HG02981 (cell line): ENCODE measurements at regions not wholly inside any gene's neighbourhood (a gene's known extent, or its start where the extent isn't known, plus 50 kb on each side); places are given as distances from the start of the nearest gene placed in this dataset.
"Not testable (repeated sequence)": the region's sequence is repeated elsewhere in the genome, so short reads cannot be mapped to it uniquely, and the experiment has no call there.

ENCODE experiments used
- ATAC-seq: cut with Tn5 transposase; IDR thresholded peaks from one replicate; pipeline ENCODE4 v1.9.1; 2021; ENCODE audit warnings: mild to moderate bottlenecking, moderate library complexity; ENCODE audit not compliant: unreplicated experiment

- no peak for ATAC-seq
Observed at GRCh38 chr5:163252950-163253349, 184.4 kb upstream of the CCNG1 start.

GRCh38 chr5:163259495-163259894, 177.9 kb upstream of the CCNG1 start:
- ATAC-seq: no peak

GRCh38 chr5:163260471-163260870, 176.9 kb upstream of the CCNG1 start:
- ATAC-seq: no peak

- ATAC-seq: no peak
Observed at GRCh38 chr5:163260961-163261360, 176.4 kb upstream of the CCNG1 start.

- ATAC-seq: no peak
Observed at GRCh38 chr5:163261647-163262269, 175.6 kb upstream of the CCNG1 start.

GRCh38 chr5:163266249-163266648, 171.1 kb upstream of the CCNG1 start:
- not testable (repeated sequence) for ATAC-seq

GRCh38 chr5:163269624-163270023, 167.8 kb upstream of the CCNG1 start:
- no peak for ATAC-seq

GRCh38 chr5:163276466-163276865, 160.9 kb upstream of the CCNG1 start:
- ATAC-seq: no peak

GRCh38 chr5:163280897-163281296, 156.5 kb upstream of the CCNG1 start:
- not testable (repeated sequence) for ATAC-seq

- ATAC-seq: no peak
Observed at GRCh38 chr5:163281512-163281911, 155.9 kb upstream of the CCNG1 start.

- no peak for ATAC-seq
Observed at GRCh38 chr5:163293836-163294235, 143.6 kb upstream of the CCNG1 start.

GRCh38 chr5:163303718-163304117, 133.7 kb upstream of the CCNG1 start:
- ATAC-seq: no peak

- ATAC-seq: no peak
Observed at GRCh38 chr5:163305655-163306054, 131.7 kb upstream of the CCNG1 start.

GRCh38 chr5:163306421-163306820, 131.0 kb upstream of the CCNG1 start:
- ATAC-seq: no peak

GRCh38 chr5:163309914-163310313, 127.5 kb upstream of the CCNG1 start:
- no peak for ATAC-seq

GRCh38 chr5:163310997-163311396, 126.4 kb upstream of the CCNG1 start:
- ATAC-seq: no peak

GRCh38 chr5:163312598-163312997, 124.8 kb upstream of the CCNG1 start:
- ATAC-seq: no peak

GRCh38 chr5:163313049-163313448, 124.3 kb upstream of the CCNG1 start:
- not testable (repeated sequence) for ATAC-seq

GRCh38 chr5:163316374-163316773, 121.0 kb upstream of the CCNG1 start:
- not testable (repeated sequence) for ATAC-seq

- no peak for ATAC-seq
Observed at GRCh38 chr5:163318707-163319106, 118.7 kb upstream of the CCNG1 start.

- ATAC-seq: no peak
Observed at GRCh38 chr5:163321511-163321910, 115.9 kb upstream of the CCNG1 start.

GRCh38 chr5:163330723-163331668, 106.4 kb upstream of the CCNG1 start:
- no peak for ATAC-seq
